H9 (cell line): ENCODE measurements at regions not wholly inside any gene's neighbourhood (a gene's known extent, or its start where the extent isn't known, plus 50 kb on each side); places are given as distances from the start of the nearest gene placed in this dataset.
A peak's percentile ranks its signal among the peaks of the same experiment; 100 is the strongest.

Experiments used
- DNase-seq: peaks from one replicate; pipeline ENCODE4 v3.0.0-alpha.2; 2017
- H2AFZ ChIP-seq: one replicate; pipeline ENCODE4 v1.6.1; 2013; ENCODE audit warnings: mild to moderate bottlenecking, low read length, control low read depth, moderate library complexity
- H2AK5ac ChIP-seq: 2 replicates; pipeline ENCODE4 v1.6.1; 2013; ENCODE audit warnings: low read length, control low read depth, mixed read lengths; ENCODE audit not compliant: insufficient read length
- H2BK120ac ChIP-seq: one replicate; pipeline ENCODE4 v1.6.1; 2013; ENCODE audit warnings: low read depth, mild to moderate bottlenecking, low read length, control low read depth, inconsistent platforms; ENCODE audit not compliant: poor library complexity, severe bottlenecking
- H2BK12ac ChIP-seq: 2 replicates; pipeline ENCODE4 v1.6.1; 2013; ENCODE audit warnings: low read length, control low read depth, mixed read lengths, low read depth; ENCODE audit not compliant: insufficient read length
- H2BK15ac ChIP-seq: 2 replicates; pipeline ENCODE4 v1.6.1; 2013; ENCODE audit warnings: low read depth, low read length, control low read depth
- H2BK20ac ChIP-seq: one replicate; pipeline ENCODE4 v1.6.1; 2013; ENCODE audit warnings: low read depth, mild to moderate bottlenecking, low read length, control low read depth, inconsistent platforms; ENCODE audit not compliant: poor library complexity, severe bottlenecking
- H2BK5ac ChIP-seq: 2 replicates; pipeline ENCODE4 v1.6.1; 2013; ENCODE audit warnings: low read length, control low read depth, mixed read lengths; ENCODE audit not compliant: insufficient read length
- H3K14ac ChIP-seq: 2 replicates; pipeline ENCODE4 v1.6.1; 2013; ENCODE audit warnings: low read length, control low read depth; ENCODE audit not compliant: insufficient read depth
- H3K18ac ChIP-seq: 2 replicates; pipeline ENCODE4 v1.6.1; 2013; ENCODE audit warnings: low read depth, mild to moderate bottlenecking, mixed read lengths, low read length, control low read depth; ENCODE audit not compliant: insufficient read length
- H3K23ac ChIP-seq: 2 replicates; pipeline ENCODE4 v1.6.1; 2013; ENCODE audit warnings: low read length, control low read depth, mixed read lengths, low read depth; ENCODE audit not compliant: insufficient read length
- H3K23me2 ChIP-seq: 2 replicates; pipeline ENCODE4 v1.6.1; 2013; ENCODE audit warnings: low read depth, mild to moderate bottlenecking, mixed read lengths, low read length, control low read depth; ENCODE audit not compliant: insufficient read length, poor library complexity, severe bottlenecking
- H3K27ac ChIP-seq: 2 replicates; pipeline ENCODE4 v1.5.1; 2013; ENCODE audit warnings: low read length, control low read depth, mixed read lengths, low read depth; ENCODE audit not compliant: insufficient read length
- H3K27me3 ChIP-seq: 2 replicates; pipeline ENCODE4 v1.6.1; 2013; ENCODE audit warnings: low read length, control low read depth, inconsistent platforms; ENCODE audit not compliant: insufficient read depth
- H3K4ac ChIP-seq: 2 replicates; pipeline ENCODE4 v1.6.1; 2013; ENCODE audit warnings: low read depth, mild to moderate bottlenecking, control low read depth, inconsistent platforms, low read length, moderate library complexity
- H3K4me1 ChIP-seq: 2 replicates; pipeline ENCODE4 v1.6.1; 2013; ENCODE audit warnings: low read length, control low read depth, inconsistent platforms; ENCODE audit not compliant: insufficient read depth
- H3K4me2 ChIP-seq: 2 replicates; pipeline ENCODE4 v1.6.1; 2013; ENCODE audit warnings: low read length, control low read depth, mixed read lengths; ENCODE audit not compliant: insufficient read length, insufficient read depth
- H3K56ac ChIP-seq: 2 replicates; pipeline ENCODE4 v1.6.1; 2013; ENCODE audit warnings: low read depth, mild to moderate bottlenecking, mixed read lengths, low read length, control low read depth; ENCODE audit not compliant: insufficient read length
- H3K79me1 ChIP-seq: 2 replicates; pipeline ENCODE4 v1.6.1; 2013; ENCODE audit warnings: low read depth, mild to moderate bottlenecking, moderate library complexity, low read length, control low read depth, inconsistent platforms; ENCODE audit not compliant: insufficient read depth, poor library complexity, severe bottlenecking
- H3K79me2 ChIP-seq: 2 replicates; pipeline ENCODE4 v1.6.1; 2013; ENCODE audit warnings: low read length, control low read depth, inconsistent platforms; ENCODE audit not compliant: insufficient read depth
- H3K9ac ChIP-seq: 2 replicates; pipeline ENCODE4 v1.6.1; 2013; ENCODE audit warnings: low read length, control low read depth, mixed read lengths; ENCODE audit not compliant: insufficient read length; ENCODE audit errors: extremely low read depth
- H3K9me3 ChIP-seq: one replicate; pipeline ENCODE4 v1.6.1; 2013; ENCODE audit warnings: low read depth, low read length, inconsistent platforms; ENCODE audit not compliant: control insufficient read depth
- H3T11ph ChIP-seq: one replicate; pipeline ENCODE4 v1.6.1; 2013; ENCODE audit warnings: mild to moderate bottlenecking, low read length, control low read depth, inconsistent platforms
- H4K20me1 ChIP-seq: one replicate; pipeline ENCODE4 v1.6.1; 2013; ENCODE audit not compliant: control insufficient read depth, insufficient read length, insufficient read depth
- H4K5ac ChIP-seq: 2 replicates; pipeline ENCODE4 v1.6.1; 2013; ENCODE audit warnings: low read depth, mild to moderate bottlenecking, mixed read lengths, low read length, control low read depth; ENCODE audit not compliant: insufficient read length
- H4K8ac ChIP-seq: replicated peaks from 2 replicates; pipeline ENCODE4 v1.6.1; 2013; ENCODE audit warnings: low read length, control low read depth, mixed read lengths, low read depth; ENCODE audit not compliant: insufficient read length
- H4K91ac ChIP-seq: 2 replicates; pipeline ENCODE4 v1.6.1; 2013; ENCODE audit warnings: low read depth, mild to moderate bottlenecking, moderate library complexity, mixed read lengths, low read length, control low read depth; ENCODE audit not compliant: insufficient read length
- H3K27ac Mint-ChIP-seq, 3 experiments: 2 replicates in 2 of 3; 3 replicates in 1 of 3; pipeline ENCODE4 v1.8.0; 2020 to 2021; ENCODE audit warnings: mixed read lengths in 3 of 3, mild to moderate bottlenecking in 1 of 3, moderate library complexity in 1 of 3
- H3K27me3 Mint-ChIP-seq: 2 replicates; pipeline ENCODE4 v1.8.0; 2021; ENCODE audit warnings: low read depth, mild to moderate bottlenecking, moderate library complexity, mixed read lengths
- H3K36me3 Mint-ChIP-seq, 3 experiments: 2 replicates in 2 of 3; 3 replicates in 1 of 3; pipeline ENCODE4 v1.8.0; 2020 to 2021; ENCODE audit warnings: low read depth in 3 of 3, mixed read lengths in 3 of 3; ENCODE audit not compliant: insufficient read depth in 1 of 3
- H3K4me1 Mint-ChIP-seq, 2 experiments: 2 replicates each; pipeline ENCODE4 v1.8.0; 2020; ENCODE audit warnings: mixed read lengths in 2 of 2
- H3K4me3 Mint-ChIP-seq, 2 experiments: 2 replicates in 1 of 2; 3 replicates in 1 of 2; pipeline ENCODE4 v1.8.0; 2020 to 2021; ENCODE audit warnings: mild to moderate bottlenecking in 2 of 2, mixed read lengths in 2 of 2, moderate library complexity in 1 of 2
- H3K9me3 Mint-ChIP-seq, 2 experiments: 2 replicates in 1 of 2; 3 replicates in 1 of 2; pipeline ENCODE4 v1.8.0; 2020; ENCODE audit warnings: mild to moderate bottlenecking in 2 of 2, mixed read lengths in 2 of 2, moderate library complexity in 1 of 2
- WGBS: extraction: QIAGEN DNeasy Blood & Tissue Kit; methylation state at CpG from one replicate; pipeline ENCODE4 v1.1.7; 2013; ENCODE audit warnings: missing lambda C conversion rate, low lambda C conversion rate, mixed read lengths; ENCODE audit not compliant: insufficient read length; ENCODE audit errors: extremely low coverage; 5-methylcytosine and 5-hydroxymethylcytosine counted together
- TF ChIP-seq, protein P1 (sequence below): fragments of 200-600 bp; sonication (generic); conservative IDR thresholded peaks from 3 replicates; pipeline ENCODE4 v1.8.0; 2021; ENCODE audit warnings: antibody characterized with exemption, mild to moderate bottlenecking

DNA sequence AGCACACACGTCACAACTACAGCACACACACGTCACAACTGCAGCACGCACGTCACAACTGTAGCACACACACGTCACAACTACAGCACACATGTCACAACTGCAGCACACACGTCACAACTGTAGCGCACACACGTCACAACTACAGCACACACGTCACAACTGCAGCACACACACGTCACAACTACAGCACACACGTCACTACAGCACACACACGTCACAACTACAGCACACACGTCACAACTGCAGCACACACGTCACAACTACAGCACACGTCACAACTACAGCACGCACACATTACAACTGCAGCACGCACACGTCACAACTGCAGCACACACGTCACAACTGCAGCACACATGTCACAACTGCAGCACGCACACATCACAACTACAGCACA is 322.6 kb upstream of the AJAP1 start:
- Histone ChIP-seq H3K27ac (no peak overlapping the region), H4K8ac (peak overlapping the region; percentile 100), H2BK15ac (no peak overlapping the region), H2BK12ac (no peak overlapping the region), H3K14ac (0 out of 2 replicates have a peak overlapping the region, but pooled peaks have one; percentile 24), H3K23me2 (peaks cover 5% of the 10 kb centered on the region), H3K9me3 (peaks cover 3% of the 10 kb centered on the region), H3K79me1 (no peaks in the 10 kb centered on the region), H4K20me1 (peaks cover 6% of the 10 kb centered on the region), H4K5ac (peak overlapping the region; percentile 99), H3K56ac (peak overlapping the region; percentile 37), H3K4me2 (no peak overlapping the region), H4K91ac (no peak overlapping the region), H3K27me3 (no peaks in the 10 kb centered on the region), H3K4ac (no peak overlapping the region), H2BK20ac (no peak overlapping the region), H3K23ac (peak overlapping the region; percentile 98), H2BK5ac (peak overlapping the region; percentile 31), H3T11ph (no peak overlapping the region), H2AK5ac (no peak overlapping the region), H2AFZ (no peak overlapping the region), H3K4me1 (no peaks in the 10 kb centered on the region), H3K18ac (peak overlapping the region; percentile 45), H2BK120ac (no peak overlapping the region), H3K79me2 (no peaks in the 10 kb centered on the region), H3K9ac (no peak overlapping the region)
- no peak overlapping the region for H3K27ac Mint-ChIP-seq
- peaks cover 3 to 5% (median 4%) of the 10 kb centered on the region in 3 experiments; a peak in 5 of 7 replicates for H3K36me3 Mint-ChIP-seq
- peaks cover 21% of the 10 kb centered on the region for H3K27me3 Mint-ChIP-seq
- H3K4me3 Mint-ChIP-seq: no peak overlapping the region
- DNase-seq: no peak
- H3K9me3 Mint-ChIP-seq: peaks cover 4 to 13% of the 10 kb centered on the region in 2 experiments; a peak in 4 of 5 replicates
- H3K4me1 Mint-ChIP-seq: peaks cover 2 to 15% of the 10 kb centered on the region in 2 experiments; a peak in 3 of 4 replicates
- TF ChIP-seq, protein P1, sequence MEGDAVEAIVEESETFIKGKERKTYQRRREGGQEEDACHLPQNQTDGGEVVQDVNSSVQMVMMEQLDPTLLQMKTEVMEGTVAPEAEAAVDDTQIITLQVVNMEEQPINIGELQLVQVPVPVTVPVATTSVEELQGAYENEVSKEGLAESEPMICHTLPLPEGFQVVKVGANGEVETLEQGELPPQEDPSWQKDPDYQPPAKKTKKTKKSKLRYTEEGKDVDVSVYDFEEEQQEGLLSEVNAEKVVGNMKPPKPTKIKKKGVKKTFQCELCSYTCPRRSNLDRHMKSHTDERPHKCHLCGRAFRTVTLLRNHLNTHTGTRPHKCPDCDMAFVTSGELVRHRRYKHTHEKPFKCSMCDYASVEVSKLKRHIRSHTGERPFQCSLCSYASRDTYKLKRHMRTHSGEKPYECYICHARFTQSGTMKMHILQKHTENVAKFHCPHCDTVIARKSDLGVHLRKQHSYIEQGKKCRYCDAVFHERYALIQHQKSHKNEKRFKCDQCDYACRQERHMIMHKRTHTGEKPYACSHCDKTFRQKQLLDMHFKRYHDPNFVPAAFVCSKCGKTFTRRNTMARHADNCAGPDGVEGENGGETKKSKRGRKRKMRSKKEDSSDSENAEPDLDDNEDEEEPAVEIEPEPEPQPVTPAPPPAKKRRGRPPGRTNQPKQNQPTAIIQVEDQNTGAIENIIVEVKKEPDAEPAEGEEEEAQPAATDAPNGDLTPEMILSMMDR: no peak
- WGBS: no CpG with 5 or more reads among the region's 20 CpGs
